RWPE1 (cell line): ENCODE measurements at regions not wholly inside any gene's neighbourhood (a gene's known extent, or its start where the extent isn't known, plus 50 kb on each side); places are given as distances from the start of the nearest gene placed in this dataset.

ENCODE experiments used
- CTCF ChIA-PET: fragments of 350-600 bp; sonication (Branson Sonifier 250); formaldehyde crosslinking; extraction: SDS; loops from one replicate; lab custom pipeline; 2021; lab: Yijun Ruan, JAX
- POLR2A ChIA-PET: fragments of 400-600 bp; formaldehyde crosslinking; extraction: SDS; loops from one replicate; lab custom pipeline; 2020; ENCODE audit warnings: antibody characterized with exemption; ENCODE audit not compliant: low non-redundant PET; lab: Yijun Ruan, JAX
- DNase-seq: peaks from one replicate; pipeline ENCODE4 v3.0.0; 2012; ENCODE audit warnings: low spot score
- H3K27ac ChIP-seq: fragments of 450-650 bp; 2 replicates; pipeline ENCODE4 v1.5.1; 2017
- TF ChIP-seq, protein P1 (sequence below): fragments of 450-650 bp; conservative IDR thresholded peaks from 2 replicates; pipeline ENCODE4 v1.5.1; 2017; ENCODE audit warnings: low read depth, mild to moderate bottlenecking

- no peak overlapping the region for H3K27ac ChIP-seq
- TF ChIP-seq, protein P1, sequence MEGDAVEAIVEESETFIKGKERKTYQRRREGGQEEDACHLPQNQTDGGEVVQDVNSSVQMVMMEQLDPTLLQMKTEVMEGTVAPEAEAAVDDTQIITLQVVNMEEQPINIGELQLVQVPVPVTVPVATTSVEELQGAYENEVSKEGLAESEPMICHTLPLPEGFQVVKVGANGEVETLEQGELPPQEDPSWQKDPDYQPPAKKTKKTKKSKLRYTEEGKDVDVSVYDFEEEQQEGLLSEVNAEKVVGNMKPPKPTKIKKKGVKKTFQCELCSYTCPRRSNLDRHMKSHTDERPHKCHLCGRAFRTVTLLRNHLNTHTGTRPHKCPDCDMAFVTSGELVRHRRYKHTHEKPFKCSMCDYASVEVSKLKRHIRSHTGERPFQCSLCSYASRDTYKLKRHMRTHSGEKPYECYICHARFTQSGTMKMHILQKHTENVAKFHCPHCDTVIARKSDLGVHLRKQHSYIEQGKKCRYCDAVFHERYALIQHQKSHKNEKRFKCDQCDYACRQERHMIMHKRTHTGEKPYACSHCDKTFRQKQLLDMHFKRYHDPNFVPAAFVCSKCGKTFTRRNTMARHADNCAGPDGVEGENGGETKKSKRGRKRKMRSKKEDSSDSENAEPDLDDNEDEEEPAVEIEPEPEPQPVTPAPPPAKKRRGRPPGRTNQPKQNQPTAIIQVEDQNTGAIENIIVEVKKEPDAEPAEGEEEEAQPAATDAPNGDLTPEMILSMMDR: no peak
- CTCF ChIA-PET: no interaction called here
- DNase-seq: no peak
- POLR2A ChIA-PET: no interaction called here
Observed at GRCh38 chr4:180179146-180179545, 2064.1 kb upstream of the TENM3 start.

GRCh38 chr4:180189666-180190065 lies 2053.5 kb upstream of the TENM3 start:
- TF ChIP-seq, protein P1: no peak
- POLR2A ChIA-PET: no interaction called here
- DNase-seq: no peak
- CTCF ChIA-PET: no interaction called here
- no peak overlapping the region for H3K27ac ChIP-seq

DNA sequence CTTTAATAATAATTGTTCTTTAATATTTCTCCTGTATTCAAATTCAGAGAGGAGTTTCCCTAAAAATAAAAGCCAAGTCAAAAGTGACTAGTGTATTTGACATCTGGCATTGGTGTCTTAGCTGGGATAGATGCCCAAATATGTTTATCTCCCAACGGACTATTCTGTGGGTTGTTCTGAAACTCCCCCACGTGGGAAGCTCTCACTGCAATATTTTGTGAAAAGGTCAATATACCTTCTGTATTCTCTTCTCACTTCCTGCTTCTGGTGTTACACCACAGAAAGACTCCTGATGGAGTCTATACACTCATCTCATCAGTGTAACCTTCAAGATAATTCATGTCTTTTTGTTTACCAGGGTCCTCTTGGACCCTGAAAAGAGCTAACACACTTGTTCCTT lies 2052.8 kb upstream of the TENM3 start:
- ChIA-PET CTCF (no interaction called here), POLR2A (no interaction called here)
- TF ChIP-seq, protein P1: no peak
- no peak for DNase-seq
- H3K27ac ChIP-seq: no peak overlapping the region

- POLR2A ChIA-PET: no interaction called here
- DNase-seq: no peak
- TF ChIP-seq, protein P1: no peak
- CTCF ChIA-PET: no interaction called here
- H3K27ac ChIP-seq: no peak overlapping the region
Observed at GRCh38 chr4:180197471-180197870, 2045.7 kb upstream of the TENM3 start.

GRCh38 chr4:180203349-180203748 lies 2039.9 kb upstream of the TENM3 start:
- DNase-seq: no peak
- no peak overlapping the region for H3K27ac ChIP-seq
- TF ChIP-seq, protein P1: no peak
- ChIA-PET CTCF (no interaction called here), POLR2A (no interaction called here)

- TF ChIP-seq, protein P1: no peak
- CTCF ChIA-PET: no interaction called here
- POLR2A ChIA-PET: no interaction called here
- H3K27ac ChIP-seq: no peak overlapping the region
- no peak for DNase-seq
Observed at GRCh38 chr4:180205276-180205675, 2037.9 kb upstream of the TENM3 start.

- no peak overlapping the region for H3K27ac ChIP-seq
- ChIA-PET POLR2A (no interaction called here), CTCF (no interaction called here)
- TF ChIP-seq, protein P1: no peak
- no peak for DNase-seq
Observed at GRCh38 chr4:180207921-180208320, 2035.3 kb upstream of the TENM3 start.
